T-helper 22 cell (primary cell): ENCODE measurements at regions not wholly inside any gene's neighbourhood (a gene's known extent, or its start where the extent isn't known, plus 50 kb on each side); places are given as distances from the start of the nearest gene placed in this dataset.
"Not testable (repeated sequence)": the region's sequence is repeated elsewhere in the genome, so short reads cannot be mapped to it uniquely, and the experiment has no call there.

Experiments
- DNase-seq: peaks from one replicate; pipeline ENCODE4 v3.0.0-alpha.2; 2020; ENCODE audit warnings: low read depth

GRCh38 chr13:75178436-75178835, 303.5 kb downstream of the TBC1D4 start:
- DNase-seq = no peak

DNA sequence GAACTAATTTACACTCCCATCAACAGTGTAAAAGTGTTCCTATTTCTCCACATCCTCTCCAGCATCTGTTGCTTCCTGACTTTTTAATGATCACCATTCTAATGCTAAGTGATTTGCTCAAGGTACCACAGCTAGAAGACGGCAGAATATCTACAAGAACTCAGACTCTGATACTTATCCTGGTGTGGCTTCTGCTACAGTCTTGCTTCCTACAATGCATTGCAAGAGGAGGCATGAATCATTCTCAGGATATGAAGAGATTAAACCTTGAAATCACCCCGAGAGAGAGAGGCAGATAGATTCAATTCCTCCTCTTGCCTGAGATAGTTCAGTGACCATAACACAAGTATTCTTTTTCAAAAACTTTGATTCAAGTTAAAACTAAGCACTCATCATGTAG, 306.4 kb downstream of the TBC1D4 start:
- no peak for DNase-seq

GRCh38 chr13:75175097-75175496, 306.9 kb downstream of the TBC1D4 start:
- not testable (repeated sequence) for DNase-seq

DNA sequence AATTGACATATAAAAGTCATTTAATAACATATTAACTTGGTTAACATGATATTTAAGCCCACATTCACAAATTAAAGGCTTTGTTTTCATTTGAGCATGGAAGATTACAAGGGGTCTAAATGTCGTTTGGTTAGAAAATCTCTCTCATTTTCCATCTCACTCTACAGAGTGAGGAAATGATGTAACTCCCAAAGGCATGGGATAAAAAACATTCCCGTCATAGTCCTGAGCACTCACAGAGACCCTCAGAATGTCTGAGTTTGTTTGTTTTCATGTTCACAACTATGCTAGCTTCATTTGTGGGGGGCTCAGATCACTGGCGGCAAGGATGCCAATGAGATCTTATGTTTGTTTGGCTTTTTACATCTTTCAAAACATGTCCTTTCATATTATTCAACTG, 307.5 kb downstream of the TBC1D4 start:
- no peak for DNase-seq

DNA sequence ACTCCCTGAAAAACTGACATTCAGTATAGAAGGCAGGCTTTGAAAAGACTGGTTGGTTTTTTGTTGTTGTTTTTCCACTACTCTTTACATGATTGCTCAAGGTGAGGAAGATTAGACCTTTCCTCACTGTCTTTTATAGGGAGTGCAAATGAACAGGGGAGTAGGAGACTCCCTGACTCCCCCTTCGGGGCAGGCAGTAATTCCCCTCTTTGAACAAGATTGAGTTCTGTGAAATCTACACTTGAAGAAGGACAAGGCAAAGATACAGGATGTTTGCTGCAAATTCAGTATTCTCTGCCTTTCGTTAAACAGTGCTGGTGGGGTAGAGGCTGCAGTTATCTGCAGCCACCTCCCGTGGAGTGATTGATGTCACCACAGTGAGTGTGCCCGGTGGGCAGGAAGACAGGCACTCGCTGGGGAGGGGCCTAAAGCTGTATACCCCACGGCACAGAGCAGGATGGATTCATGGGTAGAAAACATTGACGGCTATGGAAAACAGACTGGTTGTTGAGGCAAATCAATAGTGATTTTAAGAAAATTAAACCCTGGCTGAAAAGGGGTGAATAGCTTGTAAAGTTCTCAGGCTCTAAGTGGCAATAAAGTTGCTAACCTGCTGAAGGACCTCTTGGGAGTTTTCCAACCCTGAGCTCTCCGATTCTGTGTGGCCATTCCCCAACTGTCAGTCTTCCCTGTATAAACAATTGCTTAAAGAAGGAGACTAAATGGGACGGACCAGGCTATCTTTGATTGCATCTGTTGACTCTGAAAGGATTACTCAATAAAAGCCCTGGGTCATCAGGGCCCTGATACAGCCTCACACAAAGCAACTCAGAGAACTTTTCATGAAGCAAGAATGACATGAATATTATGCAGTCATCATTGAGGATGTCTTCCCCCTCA, 308.3 kb downstream of the TBC1D4 start:
- no peak for DNase-seq

DNA sequence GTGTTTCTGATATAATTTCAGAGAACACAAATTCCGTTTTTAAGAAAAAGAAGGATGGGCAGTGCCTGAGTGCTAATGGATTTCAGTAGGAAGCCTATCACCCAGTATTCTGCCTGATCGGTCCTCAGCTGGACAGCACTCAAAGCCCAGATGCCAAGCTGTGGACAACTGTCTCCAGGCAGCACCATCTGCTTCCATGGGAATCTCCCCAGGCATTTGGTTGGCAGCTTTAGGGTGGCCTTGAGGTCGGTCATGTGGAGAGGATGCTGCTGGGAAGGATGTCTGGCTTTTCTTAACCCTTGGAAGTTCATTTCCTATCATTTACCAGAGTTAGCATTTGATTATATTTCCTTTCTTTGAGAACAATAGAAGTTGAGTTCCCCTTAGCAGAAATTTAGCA, 311.7 kb downstream of the TBC1D4 start:
- no peak for DNase-seq

DNA sequence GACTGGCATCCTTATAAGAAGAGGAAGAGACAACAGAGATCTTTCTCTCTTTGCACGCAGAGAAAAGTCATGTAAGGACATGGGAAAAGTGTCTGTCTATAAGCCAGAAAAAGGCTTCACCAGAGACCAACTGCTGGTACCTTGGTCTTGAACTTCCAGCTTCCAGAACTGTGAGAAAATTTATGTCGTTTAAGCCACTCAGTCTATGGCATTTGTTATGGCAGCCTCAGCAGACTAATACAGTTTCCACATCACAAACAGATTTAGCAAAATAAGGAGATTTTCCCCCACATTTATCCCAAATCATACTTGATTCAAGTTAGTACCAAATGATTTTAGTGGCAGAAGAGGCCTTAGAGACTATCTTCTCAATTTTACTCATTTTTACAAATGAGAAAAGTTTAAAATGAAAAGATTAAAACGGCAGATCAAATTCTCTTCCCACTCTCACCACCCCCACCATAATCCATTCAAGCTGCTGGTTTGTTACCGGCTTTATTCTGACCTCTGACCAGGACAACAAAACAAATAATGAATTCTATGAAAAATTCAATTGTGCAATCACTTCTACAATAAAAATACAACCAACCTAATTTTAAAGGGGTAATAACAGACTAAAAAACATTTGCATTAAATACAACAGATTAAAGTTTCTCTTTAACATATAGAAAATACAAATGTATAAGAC, 316.3 kb downstream of the TBC1D4 start:
- DNase-seq = no peak

GRCh38 chr13:75161804-75162203, 320.2 kb downstream of the TBC1D4 start:
- DNase-seq = no peak

- no peak for DNase-seq
Measured at GRCh38 chr13:75160984-75161383, 321.0 kb downstream of the TBC1D4 start.

DNA sequence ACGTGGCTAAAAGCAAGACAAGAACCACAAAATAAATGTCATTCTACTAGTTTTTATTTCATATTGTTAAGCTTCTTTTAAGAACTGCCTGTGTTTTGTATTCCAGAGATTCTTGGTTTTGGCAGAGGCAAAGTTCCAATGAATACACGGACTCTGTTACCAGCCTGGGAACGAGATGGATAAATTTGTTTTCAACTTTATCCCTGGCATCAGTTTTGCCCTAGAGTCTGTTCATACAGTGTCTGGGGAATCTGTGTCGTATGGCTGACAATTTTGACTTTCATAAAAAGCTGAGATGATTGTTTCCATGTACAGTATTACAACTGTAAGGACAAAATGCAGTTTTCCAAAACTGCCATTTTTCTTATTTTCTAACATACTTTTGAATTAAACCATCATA, 327.6 kb downstream of the TBC1D4 start:
- no peak for DNase-seq

- no peak for DNase-seq
Measured at GRCh38 chr13:75153834-75154233, 328.1 kb downstream of the TBC1D4 start.

DNA sequence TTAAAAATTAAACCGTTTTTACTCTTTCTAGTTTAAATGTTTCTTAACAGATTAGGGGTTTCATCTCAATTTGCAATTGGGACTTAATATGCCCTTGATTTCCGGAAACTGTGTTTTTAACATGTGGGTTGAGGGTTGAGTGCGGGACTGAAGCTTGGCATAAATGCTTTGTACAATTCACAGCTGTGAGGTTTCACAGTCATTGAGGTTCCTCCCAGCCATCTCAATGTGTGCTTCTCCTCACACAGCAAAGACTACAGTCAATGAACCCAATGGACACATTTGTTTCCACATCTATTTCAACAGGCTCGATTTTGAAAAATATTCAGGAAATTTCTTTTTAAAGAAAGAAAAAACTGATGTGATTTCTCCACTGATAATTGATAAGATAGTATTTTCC, 328.6 kb downstream of the TBC1D4 start:
- DNase-seq = no peak

- no peak for DNase-seq
Measured at GRCh38 chr13:75151081-75151643, 330.8 kb downstream of the TBC1D4 start.

- DNase-seq = no peak
Measured at GRCh38 chr13:75149776-75150175, 332.2 kb downstream of the TBC1D4 start.

DNA sequence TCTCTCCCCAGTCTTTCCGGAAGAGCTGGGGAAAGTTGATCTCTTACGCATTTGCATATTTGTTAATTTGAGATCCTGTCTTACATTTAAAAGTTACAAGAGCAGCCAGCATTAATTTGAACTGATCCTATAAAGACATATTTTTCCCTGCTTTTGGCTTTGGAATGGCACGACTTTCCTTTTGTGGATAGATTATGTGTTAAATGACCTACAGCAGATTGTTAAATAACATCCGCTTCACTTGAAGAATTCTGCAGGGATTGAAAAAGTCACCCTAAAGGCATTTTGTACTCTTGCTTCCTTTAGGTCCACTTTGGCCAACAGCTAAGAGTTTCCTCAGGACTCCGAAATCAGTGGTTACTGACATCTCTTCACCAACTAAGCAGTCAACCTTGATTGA, 334.0 kb downstream of the TBC1D4 start:
- no peak for DNase-seq

DNA sequence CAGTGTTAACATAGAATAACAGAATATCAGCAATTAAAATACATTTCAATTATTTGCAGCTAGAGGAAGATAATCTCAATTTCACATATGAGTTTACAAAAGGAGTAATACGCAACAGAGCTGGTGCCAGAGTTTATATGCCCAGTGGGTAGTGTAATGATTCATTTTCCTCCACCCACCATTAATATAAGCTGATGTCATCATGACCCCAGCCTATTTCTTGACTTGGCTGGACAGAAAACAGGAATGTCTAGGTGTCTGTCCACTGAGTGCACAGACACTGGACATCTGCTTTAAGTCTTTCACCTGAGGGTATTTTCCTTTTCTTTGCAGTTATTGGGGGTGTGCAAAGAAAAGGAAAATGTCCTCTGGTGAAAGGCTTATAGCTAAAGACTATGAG, 335.5 kb downstream of the TBC1D4 start:
- no peak for DNase-seq

DNA sequence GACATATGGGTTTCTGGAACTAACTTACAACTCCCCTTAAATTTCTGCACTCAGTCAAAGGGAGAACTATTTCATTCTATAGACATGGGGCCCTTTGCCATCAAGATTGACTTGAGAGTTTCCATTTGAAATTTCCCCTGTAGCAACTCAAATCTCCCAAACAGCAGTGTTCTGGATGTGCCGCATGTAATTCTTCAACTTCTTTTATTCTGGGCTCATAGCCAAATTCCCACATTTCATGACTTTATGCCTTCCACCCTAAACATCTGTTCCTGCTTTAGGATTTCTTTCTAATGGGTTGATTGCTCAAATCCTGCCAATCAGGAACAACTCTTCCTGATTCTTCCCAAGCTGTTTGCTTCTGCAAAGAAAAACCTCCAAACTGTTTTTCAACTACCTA, 336.0 kb downstream of the TBC1D4 start:
- DNase-seq = no peak

DNA sequence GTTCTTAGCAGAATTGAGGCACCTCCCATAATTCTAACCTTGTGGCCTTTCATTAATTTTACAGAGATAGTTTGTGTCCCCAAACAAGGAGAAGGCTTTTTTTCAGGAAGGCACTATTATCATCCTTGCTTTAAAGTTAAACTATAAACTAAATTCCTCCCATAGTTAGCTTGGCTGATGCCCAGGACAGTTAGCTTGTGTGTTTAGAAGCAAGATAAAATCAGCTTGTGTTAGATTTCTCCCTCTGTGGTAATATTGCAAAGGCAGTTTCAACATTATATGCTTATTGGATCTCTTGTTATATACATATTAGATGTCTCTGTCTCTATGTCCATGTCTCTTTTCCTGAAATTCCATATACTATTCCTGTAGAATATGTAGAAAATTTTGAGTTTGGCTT, 342.7 kb downstream of the TBC1D4 start:
- no peak for DNase-seq

DNA sequence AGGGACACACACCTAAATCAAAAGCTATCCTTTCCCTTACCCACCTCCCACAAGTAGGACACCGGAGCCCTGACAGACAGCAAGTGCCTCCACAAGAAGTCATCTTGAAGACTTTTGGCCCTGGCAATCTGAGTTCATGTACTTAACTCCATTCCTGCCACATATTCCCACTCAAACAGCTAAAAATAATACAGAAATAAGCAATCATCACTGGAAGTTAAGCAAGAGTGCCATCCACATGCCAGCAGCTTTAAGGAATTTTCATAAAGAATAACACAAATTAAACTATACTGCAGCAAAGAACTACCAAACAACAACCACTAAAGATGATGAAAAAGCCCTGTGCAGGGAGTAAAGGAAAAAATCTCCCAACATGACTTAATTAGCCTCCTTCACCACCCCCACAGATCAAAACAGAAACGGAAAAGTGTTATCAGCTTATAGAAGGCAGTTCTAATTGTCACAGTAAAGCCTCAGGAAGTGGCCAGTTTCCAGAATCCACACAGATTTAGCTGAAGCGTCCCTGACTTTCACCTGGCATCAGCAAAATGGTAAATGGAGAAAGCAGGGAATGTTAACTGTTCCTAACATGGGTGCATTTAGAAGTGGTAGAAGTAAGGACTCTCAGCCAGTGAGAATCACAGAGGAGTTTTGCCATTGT, 343.9 kb downstream of the TBC1D4 start:
- no peak for DNase-seq

GRCh38 chr13:75136151-75136550, 345.8 kb downstream of the TBC1D4 start:
- no peak for DNase-seq

DNA sequence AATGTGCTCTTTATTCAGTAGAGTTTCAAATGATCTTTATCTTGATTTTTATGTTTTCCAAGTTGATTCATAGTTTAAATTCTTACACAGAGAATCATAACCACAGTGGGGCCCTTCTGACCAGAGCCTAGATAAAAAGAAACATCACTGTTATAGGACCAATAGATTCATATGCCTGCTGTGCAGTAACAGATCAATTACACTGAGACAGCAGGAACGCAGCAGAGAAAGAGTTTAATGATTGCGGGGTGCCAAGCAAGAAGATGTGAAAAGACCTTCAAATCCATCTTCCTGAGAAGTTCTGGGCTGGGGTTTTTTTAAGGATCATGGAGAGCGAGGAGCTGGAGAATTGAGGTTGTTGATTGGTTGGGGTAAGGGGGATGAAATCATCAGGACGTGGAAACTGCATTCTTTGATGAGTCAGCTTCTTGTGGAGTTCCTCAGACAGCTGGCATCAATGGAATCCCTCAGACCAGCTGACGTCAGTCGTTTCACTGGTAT, 346.6 kb downstream of the TBC1D4 start:
- no peak for DNase-seq
